MCF 10A (cell line): ENCODE measurements at regions not wholly inside any gene's neighbourhood (a gene's known extent, or its start where the extent isn't known, plus 50 kb on each side); places are given as distances from the start of the nearest gene placed in this dataset.

Experiments
- BruUV-seq: library from RNA; stranded (reverse); fragments of 400-500 nt; replicated peaks from 2 replicates; lab custom pipeline; 2021; lab: Mats Ljungman, UMichigan
- CTCF ChIA-PET: fragments of 300-600 bp; sonication (Branson Sonifier 250); formaldehyde crosslinking; extraction: SDS; loops from one replicate; lab custom pipeline; 2021; ENCODE audit warnings: antibody characterized with exemption, inconsistent platforms; lab: Yijun Ruan, JAX
- POLR2A ChIA-PET: fragments of 300-600, 350-650 bp; sonication (Branson Sonifier 250); formaldehyde crosslinking; extraction: SDS; loops from one replicate; lab custom pipeline; 2020; ENCODE audit warnings: antibody characterized with exemption, inconsistent platforms; lab: Yijun Ruan, JAX
- DNase-seq: peaks from one replicate; pipeline ENCODE4 v3.0.0-alpha.2; 2018; ENCODE audit not compliant: unreplicated experiment
- H3K27ac Mint-ChIP-seq: one replicate; pipeline ENCODE4 v1.8.0; 2022; ENCODE audit warnings: mild to moderate bottlenecking, low read depth, mixed read lengths; ENCODE audit not compliant: unreplicated experiment
- H3K27me3 Mint-ChIP-seq: one replicate; pipeline ENCODE4 v1.8.0; 2022; ENCODE audit warnings: mixed read lengths; ENCODE audit not compliant: insufficient read depth, unreplicated experiment
- H3K36me3 Mint-ChIP-seq: one replicate; pipeline ENCODE4 v1.8.0; 2022; ENCODE audit warnings: mild to moderate bottlenecking, moderate library complexity, mixed read lengths; ENCODE audit not compliant: insufficient read depth, unreplicated experiment
- H3K4me1 Mint-ChIP-seq: one replicate; pipeline ENCODE4 v1.8.0; 2022; ENCODE audit warnings: mixed read lengths; ENCODE audit not compliant: insufficient read depth, unreplicated experiment
- H3K4me3 Mint-ChIP-seq: one replicate; pipeline ENCODE4 v1.8.0; 2022; ENCODE audit warnings: mild to moderate bottlenecking, moderate library complexity, mixed read lengths; ENCODE audit not compliant: unreplicated experiment
- H3K9me3 Mint-ChIP-seq: one replicate; pipeline ENCODE4 v1.8.0; 2022; ENCODE audit warnings: mixed read lengths; ENCODE audit not compliant: unreplicated experiment
- CTCF ChIP-seq: fragments of 200-600 bp; IDR thresholded peaks from one replicate; pipeline ENCODE4 v1.8.0; 2022; ENCODE audit warnings: antibody characterized with exemption, mild to moderate bottlenecking; ENCODE audit not compliant: unreplicated experiment
- intact Hi-C: fragments of 100-400 bp; cut with micrococcal nuclease; formaldehyde crosslinking; loops from 2 replicates; pipeline ENCODE4 v1.14.1; 2022

- Mint-ChIP-seq H3K4me3 (no peak overlapping the region), H3K9me3 (peaks cover 26% of the 10 kb centered on the region), H3K4me1 (no peaks in the 10 kb centered on the region), H3K27me3 (no peaks in the 10 kb centered on the region), H3K36me3 (no peaks in the 10 kb centered on the region), H3K27ac (no peak overlapping the region)
- intact Hi-C loops = no loop called here
- ChIA-PET POLR2A (interaction anchor here (0.7 to 1.4 kb wide), 2 partner anchors 10 to 1081 kb away, joined by 3 read pairs; no protein-coding TSS in a partner anchor), CTCF (no interaction called here)
- no peak for DNase-seq
- BruUV-seq = no TSS peak
- no peak for TF ChIP-seq CTCF
Observed at GRCh38 chr21:15953551-15954116, 223.9 kb downstream of the USP25 start.

- TF ChIP-seq CTCF = no peak
- no TSS peak for BruUV-seq
- H3K27me3 Mint-ChIP-seq = no peaks in the 10 kb centered on the region
- peak; percentile 3 for DNase-seq
- POLR2A ChIA-PET = interaction anchor here (0.6 to 1.1 kb wide), 4 partner anchors 9 to 400 kb away, joined by 3 to 8 read pairs (median 4); no protein-coding TSS in a partner anchor
- H3K4me1 Mint-ChIP-seq = peaks cover 12% of the 10 kb centered on the region
- H3K27ac Mint-ChIP-seq = no peak overlapping the region
- no peaks in the 10 kb centered on the region for H3K9me3 Mint-ChIP-seq
- H3K36me3 Mint-ChIP-seq = no peaks in the 10 kb centered on the region
- CTCF ChIA-PET = interaction anchor here (0.6 to 1.0 kb wide), 3 partner anchors 117 to 366 kb away, joined by 3 to 6 read pairs (median 4); no protein-coding TSS in a partner anchor
- H3K4me3 Mint-ChIP-seq = no peak overlapping the region
- intact Hi-C loops = no loop called here
Observed at GRCh38 chr21:15964236-15964855, 234.6 kb downstream of the USP25 start.

- Mint-ChIP-seq H3K36me3 (no peaks in the 10 kb centered on the region), H3K27ac (no peak overlapping the region), H3K27me3 (no peaks in the 10 kb centered on the region), H3K4me3 (no peak overlapping the region), H3K4me1 (peaks cover 7% of the 10 kb centered on the region), H3K9me3 (no peaks in the 10 kb centered on the region)
- intact Hi-C loops = no loop called here
- BruUV-seq = no TSS peak
- CTCF ChIA-PET = no interaction called here
- POLR2A ChIA-PET = interaction anchor here (0.6 to 1.4 kb wide), 4 partner anchors 12 to 1545 kb away, joined by 3 to 4 read pairs (median 3); no protein-coding TSS in a partner anchor
- no peak for TF ChIP-seq CTCF
- no peak for DNase-seq
Observed at GRCh38 chr21:15966231-15966630, 236.4 kb downstream of the USP25 start.

- no peak for TF ChIP-seq CTCF
- Mint-ChIP-seq H3K9me3 (no peaks in the 10 kb centered on the region), H3K4me3 (no peak overlapping the region), H3K27me3 (no peaks in the 10 kb centered on the region), H3K4me1 (peaks cover 7% of the 10 kb centered on the region), H3K36me3 (no peaks in the 10 kb centered on the region), H3K27ac (no peak overlapping the region)
- intact Hi-C loops = no loop called here
- no TSS peak for BruUV-seq
- CTCF ChIA-PET = no interaction called here
- POLR2A ChIA-PET = interaction anchor here (0.6 to 1.4 kb wide), 4 partner anchors 11 to 1545 kb away, joined by 3 to 4 read pairs (median 3); no protein-coding TSS in a partner anchor
- no peak for DNase-seq
Observed at GRCh38 chr21:15966651-15967050, 236.9 kb downstream of the USP25 start.
